HCT116 (cell line): ENCODE measurements at regions not wholly inside any gene's neighbourhood (a gene's known extent, or its start where the extent isn't known, plus 50 kb on each side); places are given as distances from the start of the nearest gene placed in this dataset.

Experiments used
- ATAC-seq: fragments of 200-7000 bp; cut with Tn5 transposase; 2 replicates; pipeline ENCODE4 v1.9.1; 2020; ENCODE audit warnings: mild to moderate bottlenecking, moderate library complexity
- BruUV-seq: library from RNA; stranded (reverse); fragments of 400-500 nt; replicated peaks from 2 replicates; lab custom pipeline; 2021; lab: Mats Ljungman, UMichigan
- CTCF ChIA-PET: fragments of 300-600 bp; sonication (Branson Sonifier 250); formaldehyde crosslinking; loops from one replicate; lab custom pipeline; 2021; ENCODE audit warnings: antibody characterized with exemption; lab: Charles Lee
- POLR2A ChIA-PET: fragments of 300-600, 350-600 bp; sonication (Branson Sonifier 250); formaldehyde crosslinking; loops from one replicate; lab custom pipeline; 2021; ENCODE audit warnings: antibody characterized with exemption; lab: Charles Lee
- RAD21 ChIA-PET, 2 experiments: fragments of 300-600 bp; sonication (Branson Sonifier 250); formaldehyde crosslinking; loops; one replicate each; lab custom pipeline; 2023; ENCODE audit warnings: low total read pairs in 2 of 2; ENCODE audit not compliant: uncharacterized antibody in 2 of 2, unreplicated experiment in 2 of 2, low non-redundant PET in 1 of 2; lab: Charles Lee
- DNase-seq: peaks from one replicate; pipeline ENCODE4 v3.0.0-alpha.2; 2010; ENCODE audit warnings: low read depth, low spot score
- H2AFZ ChIP-seq: fragments of 200-600 bp; shearing (Covaris generic), sonication (generic); 2 replicates; pipeline ENCODE4 v1.6.1; 2017; ENCODE audit warnings: low read depth, mixed run types, mixed read lengths, antibody characterized with exemption, low read length; ENCODE audit not compliant: poor library complexity, severe bottlenecking
- H3K27ac ChIP-seq: 2 replicates; pipeline ENCODE4 v1.5.1; 2012; ENCODE audit warnings: low read depth, low read length
- H3K27me3 ChIP-seq: fragments of 200-600 bp; sonication (generic); 2 replicates; pipeline ENCODE4 v1.6.1; 2016; ENCODE audit warnings: mixed run types, low read length, mixed read lengths; ENCODE audit not compliant: insufficient read depth
- H3K36me3 ChIP-seq, 2 experiments: fragments of 200-500 bp in 1 of 2; fragments of 200-600 bp in 1 of 2; sonication (Bioruptor generic) in 1 of 2; sonication (generic) in 1 of 2; 2 replicates each; pipeline versions ENCODE4 v1.5.1 to v1.6.1; 2014 to 2016; ENCODE audit warnings: low read length in 2 of 2, inconsistent platforms in 1 of 2, mixed read lengths in 1 of 2, mixed run types in 1 of 2; ENCODE audit not compliant: insufficient read depth in 2 of 2, control insufficient read depth in 1 of 2
- H3K4me1 ChIP-seq, 2 experiments: fragments of 200-600 bp in 1 of 2; sonication (generic) in 1 of 2; 2 replicates each; pipeline versions ENCODE4 v1.5.1 to v1.6.1; 2012 to 2017; ENCODE audit warnings: low read length in 2 of 2, inconsistent platforms in 1 of 2, mild to moderate bottlenecking in 1 of 2, mixed read lengths in 1 of 2, mixed run types in 1 of 2, moderate library complexity in 1 of 2; ENCODE audit not compliant: insufficient read depth in 2 of 2, control insufficient read depth in 1 of 2
- H3K4me2 ChIP-seq: fragments of 200-600 bp; sonication (generic); 2 replicates; pipeline ENCODE4 v1.6.1; 2017; ENCODE audit warnings: mixed run types, low read length, mixed read lengths
- H3K4me3 ChIP-seq, 2 experiments: fragments of 200-600 bp in 1 of 2; sonication (generic) in 1 of 2; replicated peaks in 1 of 2; 2 replicates each; pipeline ENCODE4 v1.5.1; 2011 to 2016; ENCODE audit warnings: low read length in 2 of 2, control low read depth in 1 of 2, low read depth in 1 of 2, mild to moderate bottlenecking in 1 of 2, mixed read lengths in 1 of 2, mixed run types in 1 of 2
- H3K79me2 ChIP-seq: fragments of 200-600 bp; sonication (generic); 2 replicates; pipeline ENCODE4 v1.6.1; 2017; ENCODE audit warnings: mild to moderate bottlenecking, mixed run types, low read length, moderate library complexity, mixed read lengths; ENCODE audit not compliant: insufficient read depth
- H3K9ac ChIP-seq: fragments of 200-600 bp; sonication (generic); 2 replicates; pipeline ENCODE4 v1.6.1; 2016; ENCODE audit warnings: low read length, mixed read lengths
- H3K9me2 ChIP-seq: fragments of 200-600 bp; sonication (generic), shearing (Covaris generic); 2 replicates; pipeline ENCODE4 v1.6.1; 2017; ENCODE audit warnings: mixed run types, mild to moderate bottlenecking, moderate library complexity; ENCODE audit not compliant: insufficient read depth
- H3K9me3 ChIP-seq, 2 experiments: fragments of 200-500 bp in 1 of 2; fragments of 200-600 bp in 1 of 2; sonication (Bioruptor generic) in 1 of 2; sonication (generic) in 1 of 2; 2 replicates each; pipeline ENCODE4 v1.6.1; 2014 to 2017; ENCODE audit warnings: low read length in 2 of 2, mixed read lengths in 2 of 2, inconsistent platforms in 1 of 2, low read depth in 1 of 2, mild to moderate bottlenecking in 1 of 2, mixed run types in 1 of 2, moderate library complexity in 1 of 2; ENCODE audit not compliant: control insufficient read depth in 1 of 2, insufficient read depth in 1 of 2
- H4K20me1 ChIP-seq: fragments of 200-600 bp; sonication (generic), shearing (Covaris generic); 2 replicates; pipeline ENCODE4 v1.6.1; 2017; ENCODE audit warnings: mixed run types, mild to moderate bottlenecking, moderate library complexity; ENCODE audit not compliant: insufficient read depth
- CBX3 ChIP-seq: IDR thresholded peaks from 2 replicates; pipeline ENCODE4 v1.6.1; 2012; ENCODE audit warnings: low read depth
- CEBPB ChIP-seq: IDR thresholded peaks from 2 replicates; pipeline ENCODE4 v1.6.1; 2012; ENCODE audit warnings: low read depth
- EGR1 ChIP-seq: IDR thresholded peaks from 2 replicates; pipeline ENCODE4 v1.6.1; 2012; ENCODE audit warnings: low read depth
- EZH2phosphoT487 ChIP-seq: fragments of 200-600 bp; IDR thresholded peaks from 2 replicates; pipeline ENCODE4 v1.6.1; 2018; ENCODE audit warnings: antibody characterized with exemption, borderline replicate concordance
- FOSL1 ChIP-seq: IDR thresholded peaks from 2 replicates; pipeline ENCODE4 v1.6.1; 2012; ENCODE audit warnings: low read depth
- POLR2A ChIP-seq: IDR thresholded peaks from 2 replicates; pipeline ENCODE4 v1.7.0; 2011; ENCODE audit warnings: borderline replicate concordance; ENCODE audit not compliant: insufficient read depth, insufficient read length; ENCODE audit errors: extremely low read depth
- POLR2AphosphoS5 ChIP-seq: IDR thresholded peaks from 2 replicates; pipeline ENCODE4 v1.6.1; 2011; ENCODE audit warnings: mild to moderate bottlenecking, low read depth, low read length, moderate library complexity
- RAD21 ChIP-seq: IDR thresholded peaks from 2 replicates; pipeline ENCODE4 v1.6.1; 2012; ENCODE audit warnings: low read depth, mild to moderate bottlenecking
- SIN3A ChIP-seq: IDR thresholded peaks from 2 replicates; pipeline ENCODE4 v1.6.1; 2012; ENCODE audit warnings: low read depth
- SRF ChIP-seq: IDR thresholded peaks from 2 replicates; pipeline ENCODE4 v1.6.1; 2012; ENCODE audit warnings: low read depth
- TCF7L2 ChIP-seq: IDR thresholded peaks from 2 replicates; pipeline ENCODE4 v1.7.0; 2011; ENCODE audit warnings: borderline replicate concordance, inconsistent platforms; ENCODE audit not compliant: insufficient read depth, insufficient read length; ENCODE audit errors: extremely low read depth
- ZFX ChIP-seq: fragments of 450-650 bp; IDR thresholded peaks from 2 replicates; pipeline ENCODE4 v1.6.1; 2017
- ZNF274 ChIP-seq: fragments of 200-500 bp; sonication (Bioruptor generic); IDR thresholded peaks from 2 replicates; pipeline ENCODE4 v1.6.1; 2014; ENCODE audit warnings: mild to moderate bottlenecking, low read depth, low read length, inconsistent platforms
- intact Hi-C: fragments of 100-400 bp; cut with micrococcal nuclease; formaldehyde crosslinking; loops from 2 replicates; pipeline ENCODE4 v1.10.0; 2022
- TF ChIP-seq, protein P1 (sequence below): IDR thresholded peaks from 2 replicates; pipeline ENCODE4 v1.6.1; 2012
- TF ChIP-seq, protein P2 (sequence below): IDR thresholded peaks from 2 replicates; pipeline ENCODE4 v1.6.1; 2012
- TF ChIP-seq, protein P3 (sequence below): IDR thresholded peaks from 2 replicates; pipeline ENCODE4 v1.6.1; 2011; ENCODE audit warnings: mild to moderate bottlenecking, low read length, moderate library complexity; ENCODE audit not compliant: insufficient replicate concordance; ENCODE audit errors: extremely low read depth

DNA sequence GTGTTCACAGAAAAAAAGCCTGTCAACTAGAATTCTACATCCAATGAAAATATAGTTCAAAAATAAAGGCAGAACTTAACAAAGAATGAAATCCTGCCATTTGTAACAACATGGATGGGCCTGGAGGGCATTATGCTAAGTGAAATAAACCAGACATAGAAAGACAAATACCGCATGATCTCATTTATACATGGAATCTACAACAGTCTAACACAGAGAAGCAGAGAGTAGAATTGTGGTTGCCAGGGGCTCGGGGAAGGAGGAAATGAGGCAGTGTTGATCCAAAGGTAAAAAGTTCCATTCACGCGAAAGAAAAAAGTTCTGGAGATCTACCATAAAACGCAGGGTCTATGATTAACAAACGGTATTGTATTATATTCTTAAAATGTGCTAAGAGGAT, 282.6 kb downstream of the MRPL39 start:
- H3K4me3 ChIP-seq = no peak overlapping the region
- no TSS peak for BruUV-seq
- no peak overlapping the region for H3K4me2 ChIP-seq
- no peaks in the 10 kb centered on the region for H3K9me2 ChIP-seq
- H3K9me3 ChIP-seq = peaks cover 8 to 11% of the 10 kb centered on the region in 2 experiments; a peak in 2 of 4 replicates
- H3K27me3 ChIP-seq = no peaks in the 10 kb centered on the region
- intact Hi-C loops = no loop called here
- H3K79me2 ChIP-seq = no peaks in the 10 kb centered on the region
- H3K27ac ChIP-seq = no peak overlapping the region
- no peak for ATAC-seq
- RAD21 ChIA-PET = no interaction called here
- TF ChIP-seq SRF (no peak), RAD21 (no peak), FOSL1 (no peak), CEBPB (no peak), EGR1 (no peak), POLR2A (no peak), CBX3 (no peak), SIN3A (no peak), ZNF274 (no peak), EZH2phosphoT487 (no peak), ZFX (no peak), TCF7L2 (no peak), POLR2AphosphoS5 (no peak)
- TF ChIP-seq, protein P1, sequence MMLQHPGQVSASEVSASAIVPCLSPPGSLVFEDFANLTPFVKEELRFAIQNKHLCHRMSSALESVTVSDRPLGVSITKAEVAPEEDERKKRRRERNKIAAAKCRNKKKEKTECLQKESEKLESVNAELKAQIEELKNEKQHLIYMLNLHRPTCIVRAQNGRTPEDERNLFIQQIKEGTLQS = no peak
- TF ChIP-seq, protein P2, sequence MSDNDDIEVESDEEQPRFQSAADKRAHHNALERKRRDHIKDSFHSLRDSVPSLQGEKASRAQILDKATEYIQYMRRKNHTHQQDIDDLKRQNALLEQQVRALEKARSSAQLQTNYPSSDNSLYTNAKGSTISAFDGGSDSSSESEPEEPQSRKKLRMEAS = no peak
- TF ChIP-seq, protein P3, sequence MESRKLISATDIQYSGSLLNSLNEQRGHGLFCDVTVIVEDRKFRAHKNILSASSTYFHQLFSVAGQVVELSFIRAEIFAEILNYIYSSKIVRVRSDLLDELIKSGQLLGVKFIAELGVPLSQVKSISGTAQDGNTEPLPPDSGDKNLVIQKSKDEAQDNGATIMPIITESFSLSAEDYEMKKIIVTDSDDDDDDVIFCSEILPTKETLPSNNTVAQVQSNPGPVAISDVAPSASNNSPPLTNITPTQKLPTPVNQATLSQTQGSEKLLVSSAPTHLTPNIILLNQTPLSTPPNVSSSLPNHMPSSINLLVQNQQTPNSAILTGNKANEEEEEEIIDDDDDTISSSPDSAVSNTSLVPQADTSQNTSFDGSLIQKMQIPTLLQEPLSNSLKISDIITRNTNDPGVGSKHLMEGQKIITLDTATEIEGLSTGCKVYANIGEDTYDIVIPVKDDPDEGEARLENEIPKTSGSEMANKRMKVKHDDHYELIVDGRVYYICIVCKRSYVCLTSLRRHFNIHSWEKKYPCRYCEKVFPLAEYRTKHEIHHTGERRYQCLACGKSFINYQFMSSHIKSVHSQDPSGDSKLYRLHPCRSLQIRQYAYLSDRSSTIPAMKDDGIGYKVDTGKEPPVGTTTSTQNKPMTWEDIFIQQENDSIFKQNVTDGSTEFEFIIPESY = no peak
- TF ChIP-seq, all 23 proteins: peak for 0
- H3K36me3 ChIP-seq = no peaks in the 10 kb centered on the region
- POLR2A ChIA-PET = no interaction called here
- no peak overlapping the region for H3K9ac ChIP-seq
- H2AFZ ChIP-seq = no peak overlapping the region
- H3K4me1 ChIP-seq = no peaks in the 10 kb centered on the region
- no peaks in the 10 kb centered on the region for H4K20me1 ChIP-seq
- CTCF ChIA-PET = no interaction called here
- no peak for DNase-seq
